GM23338 (cell line): ENCODE measurements at regions not wholly inside any gene's neighbourhood (a gene's known extent, or its start where the extent isn't known, plus 50 kb on each side); places are given as distances from the start of the nearest gene placed in this dataset.

Experiments used
- ATAC-seq: fragments of 200-7000 bp; cut with Tn5 transposase; 3 replicates; pipeline ENCODE4 v1.9.1; 2020
- DNase-seq: peaks from one replicate; pipeline ENCODE4 v3.0.0-alpha.2; 2015; ENCODE audit warnings: low spot score
- H2AFZ ChIP-seq: fragments of 200-600 bp; sonication (generic); 2 replicates; pipeline ENCODE4 v1.8.0; 2016; ENCODE audit warnings: antibody characterized with exemption, mild to moderate bottlenecking, moderate library complexity
- H3F3A ChIP-seq: fragments of 200-600 bp; sonication (generic); replicated peaks from 2 replicates; pipeline ENCODE4 v1.8.0; 2017; ENCODE audit warnings: antibody characterized with exemption, mixed run types, low read depth
- H3K27ac ChIP-seq: fragments of 200-600 bp; sonication (generic); 2 replicates; pipeline ENCODE4 v1.6.1; 2016; ENCODE audit warnings: low read depth
- H3K27me3 ChIP-seq: fragments of 200-600 bp; sonication (generic); 2 replicates; pipeline ENCODE4 v1.8.0; 2016; ENCODE audit warnings: mild to moderate bottlenecking, mixed run types, moderate library complexity; ENCODE audit not compliant: insufficient read depth
- H3K36me3 ChIP-seq: fragments of 200-600 bp; sonication (generic); 2 replicates; pipeline ENCODE4 v1.8.0; 2016; ENCODE audit warnings: mild to moderate bottlenecking; ENCODE audit not compliant: insufficient read depth
- H3K4me1 ChIP-seq: fragments of 200-600 bp; sonication (generic); 2 replicates; pipeline ENCODE4 v1.8.0; 2016; ENCODE audit warnings: mild to moderate bottlenecking, moderate library complexity; ENCODE audit not compliant: insufficient read depth
- H3K4me2 ChIP-seq: fragments of 200-600 bp; sonication (generic); 2 replicates; pipeline ENCODE4 v1.7.1; 2017; ENCODE audit warnings: mixed run types
- H3K4me3 ChIP-seq: fragments of 200-600 bp; sonication (generic); 2 replicates; pipeline ENCODE4 v1.6.1; 2016; ENCODE audit warnings: mixed run types
- H3K79me2 ChIP-seq: fragments of 200-600 bp; sonication (generic); replicated peaks from 2 replicates; pipeline ENCODE4 v1.8.0; 2017; ENCODE audit warnings: mild to moderate bottlenecking; ENCODE audit not compliant: insufficient read depth
- H3K9me2 ChIP-seq: fragments of 200-600 bp; sonication (generic); 2 replicates; pipeline ENCODE4 v1.8.0; 2017; ENCODE audit not compliant: insufficient read depth
- H4K20me1 ChIP-seq: fragments of 200-600 bp; sonication (generic); replicated peaks from 2 replicates; pipeline ENCODE4 v1.8.0; 2017; ENCODE audit warnings: mild to moderate bottlenecking; ENCODE audit not compliant: insufficient read depth
- H3K27ac Mint-ChIP-seq: 2 replicates; pipeline ENCODE4 v1.8.0; 2020; ENCODE audit warnings: inconsistent platforms, mild to moderate bottlenecking, moderate library complexity, mixed read lengths
- H3K27me3 Mint-ChIP-seq: 3 replicates; pipeline ENCODE4 v1.8.0; 2022; ENCODE audit warnings: low read depth, mild to moderate bottlenecking, moderate library complexity, mixed read lengths, inconsistent platforms; ENCODE audit not compliant: insufficient read depth, poor library complexity
- H3K36me3 Mint-ChIP-seq: 3 replicates; pipeline ENCODE4 v1.8.0; 2021; ENCODE audit warnings: low read depth, mild to moderate bottlenecking, inconsistent platforms, moderate library complexity, mixed read lengths
- H3K4me1 Mint-ChIP-seq: 3 replicates; pipeline ENCODE4 v1.8.0; 2020; ENCODE audit warnings: mild to moderate bottlenecking, inconsistent platforms, mixed read lengths
- H3K4me3 Mint-ChIP-seq: 3 replicates; pipeline ENCODE4 v1.8.0; 2021; ENCODE audit warnings: moderate library complexity, mild to moderate bottlenecking, inconsistent platforms, mixed read lengths
- H3K9me3 Mint-ChIP-seq: 3 replicates; pipeline ENCODE4 v1.8.0; 2020; ENCODE audit warnings: moderate library complexity, mild to moderate bottlenecking, inconsistent platforms, mixed read lengths
- CREB1 ChIP-seq: fragments of 250-450 bp; sonication (Bioruptor Pico); IDR thresholded peaks from 2 replicates; pipeline ENCODE4 v1.5.0; 2020; ENCODE audit warnings: low read depth, mild to moderate bottlenecking, moderate library complexity
- JUNB ChIP-seq: IDR thresholded peaks from one replicate; pipeline ENCODE4 v1.6.1; 2016; ENCODE audit warnings: antibody characterized with exemption; ENCODE audit not compliant: unreplicated experiment
- POLR2AphosphoS5 ChIP-seq: IDR thresholded peaks from 2 replicates; pipeline ENCODE4 v1.6.1; 2016; ENCODE audit warnings: antibody characterized with exemption, low read depth
- ZNF331 ChIP-seq: fragments of 250-450 bp; sonication (Bioruptor Pico); IDR thresholded peaks from 2 replicates; pipeline ENCODE4 v1.5.0; 2020; ENCODE audit warnings: low read depth, mild to moderate bottlenecking, moderate library complexity
- TF ChIP-seq, protein P1 (sequence below): IDR thresholded peaks from one replicate; pipeline ENCODE4 v1.6.1; 2018; ENCODE audit warnings: antibody characterized with exemption; ENCODE audit not compliant: unreplicated experiment
- TF ChIP-seq, protein P2 (sequence below): IDR thresholded peaks from 2 replicates; pipeline ENCODE4 v1.6.1; 2016; ENCODE audit warnings: antibody characterized with exemption
- TF ChIP-seq, protein P3 (sequence below), 2 experiments: fragments of 200-600 bp in 1 of 2; sonication (generic) in 1 of 2; conservative IDR thresholded peaks; 2 replicates each; pipeline versions ENCODE4 v1.5.1 to v1.6.1; 2016 to 2017; ENCODE audit warnings: antibody characterized with exemption in 2 of 2, low read depth in 2 of 2, mild to moderate bottlenecking in 2 of 2, moderate library complexity in 1 of 2

DNA sequence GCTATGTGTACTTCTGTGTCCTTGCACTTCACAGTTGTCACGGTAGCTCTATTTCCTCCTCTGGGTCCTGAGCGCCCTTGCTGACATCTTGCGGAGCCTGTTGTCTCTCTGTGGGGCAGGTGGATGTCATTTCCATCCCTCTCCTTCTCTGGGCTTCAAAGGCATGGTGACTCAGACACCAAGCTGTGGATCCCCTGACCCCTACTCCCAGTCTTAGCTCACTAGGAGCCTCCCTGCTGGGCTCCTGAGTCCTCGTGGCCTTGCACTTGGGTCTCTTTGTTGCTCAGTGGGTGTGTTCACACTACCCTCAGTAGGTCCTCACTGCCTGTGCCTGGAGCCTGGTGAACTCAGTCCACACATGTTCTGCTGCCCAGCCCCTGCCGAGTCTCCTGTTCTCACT is 100.3 kb upstream of the PAX2 start:
- H3K27me3 ChIP-seq = no peaks in the 10 kb centered on the region
- DNase-seq = no peak

More for the DNA sequence above, 100.3 kb upstream of the PAX2 start:
- Histone ChIP-seq H2AFZ (no peak overlapping the region), H3K4me2 (no peak overlapping the region), H4K20me1 (no peaks in the 10 kb centered on the region), H3K4me1 (peaks cover 27% of the 10 kb centered on the region), H3K36me3 (no peaks in the 10 kb centered on the region), H3K79me2 (no peaks in the 10 kb centered on the region), H3K4me3 (no peak overlapping the region), H3F3A (no peaks in the 10 kb centered on the region), H3K9me2 (no peaks in the 10 kb centered on the region), H3K27ac (no peak overlapping the region)
- no peak overlapping the region for H3K27ac Mint-ChIP-seq
- H3K27me3 Mint-ChIP-seq = peaks cover 13% of the 10 kb centered on the region
- H3K36me3 Mint-ChIP-seq = no peaks in the 10 kb centered on the region
- TF ChIP-seq CREB1 (CRISPR knock-in tag) (no peak), ZNF331 (no peak), JUNB (no peak), POLR2AphosphoS5 (no peak)
- TF ChIP-seq, protein P1, sequence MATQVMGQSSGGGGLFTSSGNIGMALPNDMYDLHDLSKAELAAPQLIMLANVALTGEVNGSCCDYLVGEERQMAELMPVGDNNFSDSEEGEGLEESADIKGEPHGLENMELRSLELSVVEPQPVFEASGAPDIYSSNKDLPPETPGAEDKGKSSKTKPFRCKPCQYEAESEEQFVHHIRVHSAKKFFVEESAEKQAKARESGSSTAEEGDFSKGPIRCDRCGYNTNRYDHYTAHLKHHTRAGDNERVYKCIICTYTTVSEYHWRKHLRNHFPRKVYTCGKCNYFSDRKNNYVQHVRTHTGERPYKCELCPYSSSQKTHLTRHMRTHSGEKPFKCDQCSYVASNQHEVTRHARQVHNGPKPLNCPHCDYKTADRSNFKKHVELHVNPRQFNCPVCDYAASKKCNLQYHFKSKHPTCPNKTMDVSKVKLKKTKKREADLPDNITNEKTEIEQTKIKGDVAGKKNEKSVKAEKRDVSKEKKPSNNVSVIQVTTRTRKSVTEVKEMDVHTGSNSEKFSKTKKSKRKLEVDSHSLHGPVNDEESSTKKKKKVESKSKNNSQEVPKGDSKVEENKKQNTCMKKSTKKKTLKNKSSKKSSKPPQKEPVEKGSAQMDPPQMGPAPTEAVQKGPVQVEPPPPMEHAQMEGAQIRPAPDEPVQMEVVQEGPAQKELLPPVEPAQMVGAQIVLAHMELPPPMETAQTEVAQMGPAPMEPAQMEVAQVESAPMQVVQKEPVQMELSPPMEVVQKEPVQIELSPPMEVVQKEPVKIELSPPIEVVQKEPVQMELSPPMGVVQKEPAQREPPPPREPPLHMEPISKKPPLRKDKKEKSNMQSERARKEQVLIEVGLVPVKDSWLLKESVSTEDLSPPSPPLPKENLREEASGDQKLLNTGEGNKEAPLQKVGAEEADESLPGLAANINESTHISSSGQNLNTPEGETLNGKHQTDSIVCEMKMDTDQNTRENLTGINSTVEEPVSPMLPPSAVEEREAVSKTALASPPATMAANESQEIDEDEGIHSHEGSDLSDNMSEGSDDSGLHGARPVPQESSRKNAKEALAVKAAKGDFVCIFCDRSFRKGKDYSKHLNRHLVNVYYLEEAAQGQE = no peak
- TF ChIP-seq, protein P2, sequence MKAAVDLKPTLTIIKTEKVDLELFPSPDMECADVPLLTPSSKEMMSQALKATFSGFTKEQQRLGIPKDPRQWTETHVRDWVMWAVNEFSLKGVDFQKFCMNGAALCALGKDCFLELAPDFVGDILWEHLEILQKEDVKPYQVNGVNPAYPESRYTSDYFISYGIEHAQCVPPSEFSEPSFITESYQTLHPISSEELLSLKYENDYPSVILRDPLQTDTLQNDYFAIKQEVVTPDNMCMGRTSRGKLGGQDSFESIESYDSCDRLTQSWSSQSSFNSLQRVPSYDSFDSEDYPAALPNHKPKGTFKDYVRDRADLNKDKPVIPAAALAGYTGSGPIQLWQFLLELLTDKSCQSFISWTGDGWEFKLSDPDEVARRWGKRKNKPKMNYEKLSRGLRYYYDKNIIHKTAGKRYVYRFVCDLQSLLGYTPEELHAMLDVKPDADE = no peak
- TF ChIP-seq, protein P3, sequence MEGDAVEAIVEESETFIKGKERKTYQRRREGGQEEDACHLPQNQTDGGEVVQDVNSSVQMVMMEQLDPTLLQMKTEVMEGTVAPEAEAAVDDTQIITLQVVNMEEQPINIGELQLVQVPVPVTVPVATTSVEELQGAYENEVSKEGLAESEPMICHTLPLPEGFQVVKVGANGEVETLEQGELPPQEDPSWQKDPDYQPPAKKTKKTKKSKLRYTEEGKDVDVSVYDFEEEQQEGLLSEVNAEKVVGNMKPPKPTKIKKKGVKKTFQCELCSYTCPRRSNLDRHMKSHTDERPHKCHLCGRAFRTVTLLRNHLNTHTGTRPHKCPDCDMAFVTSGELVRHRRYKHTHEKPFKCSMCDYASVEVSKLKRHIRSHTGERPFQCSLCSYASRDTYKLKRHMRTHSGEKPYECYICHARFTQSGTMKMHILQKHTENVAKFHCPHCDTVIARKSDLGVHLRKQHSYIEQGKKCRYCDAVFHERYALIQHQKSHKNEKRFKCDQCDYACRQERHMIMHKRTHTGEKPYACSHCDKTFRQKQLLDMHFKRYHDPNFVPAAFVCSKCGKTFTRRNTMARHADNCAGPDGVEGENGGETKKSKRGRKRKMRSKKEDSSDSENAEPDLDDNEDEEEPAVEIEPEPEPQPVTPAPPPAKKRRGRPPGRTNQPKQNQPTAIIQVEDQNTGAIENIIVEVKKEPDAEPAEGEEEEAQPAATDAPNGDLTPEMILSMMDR (conservative IDR thresholded peaks at IDR 0.05; ENCODE audit: low read depth in 2 of 2) = no peak
- no peak overlapping the region; the same call in 2 of the 3 replicates for H3K4me3 Mint-ChIP-seq
- no peaks in the 10 kb centered on the region; the same call in 2 of the 3 replicates for H3K9me3 Mint-ChIP-seq
- H3K4me1 Mint-ChIP-seq = peaks cover 44% of the 10 kb centered on the region
- ATAC-seq = no peak
